ENCODE measurements at regions not wholly inside any gene's neighbourhood (a gene's known extent, or its start where the extent isn't known, plus 50 kb on each side); places are given as distances from the start of the nearest gene placed in this dataset.

- no peak for TF ChIP-seq CTCF (IDR thresholded peaks at IDR 0.05)
- TF ChIP-seq POLR2A (IDR thresholded peaks at IDR 0.05) = no peak
Measured at GRCh38 chr2:160878618-160879017, 281.6 kb upstream of the TANK start.

Measured in Peyer's patch (tissue), 4 donors.